Peyer's patch (tissue), 4 donors: ENCODE measurements at regions not wholly inside any gene's neighbourhood (a gene's known extent, or its start where the extent isn't known, plus 50 kb on each side); places are given as distances from the start of the nearest gene placed in this dataset.

ENCODE experiments used
- CTCF ChIP-seq, 6 experiments: fragments of 450-650 bp in 4 of 6; fragments of 200-600 bp in 2 of 6; sonication (generic) in 1 of 6; IDR thresholded peaks; one replicate each; pipeline ENCODE4 v1.5.1; 2017 to 2019; ENCODE audit warnings: antibody characterized with exemption in 6 of 6, mild to moderate bottlenecking in 3 of 6, moderate library complexity in 1 of 6
- POLR2A ChIP-seq, 2 donors: fragments of 450-650 bp; IDR thresholded peaks; one replicate each; pipeline ENCODE4 v1.5.1; 2017; ENCODE audit warnings: antibody characterized with exemption in 2 of 2, mild to moderate bottlenecking in 2 of 2, moderate library complexity in 2 of 2

- TF ChIP-seq CTCF (IDR thresholded peaks at IDR 0.05) (no peak), POLR2A (IDR thresholded peaks at IDR 0.05) (no peak)
These were observed 147.5 kb upstream of the C14orf180 start for GRCh38 chr14:104431929-104432541.
